Left hindlimb (tissue), 1 donor: ENCODE measurements at regions not wholly inside any gene's neighbourhood (a gene's known extent, or its start where the extent isn't known, plus 50 kb on each side); places are given as distances from the start of the nearest gene placed in this dataset.

ENCODE experiments used
- DNase-seq: peaks from one replicate; pipeline ENCODE4 v3.0.0-alpha.2; 2018

DNA sequence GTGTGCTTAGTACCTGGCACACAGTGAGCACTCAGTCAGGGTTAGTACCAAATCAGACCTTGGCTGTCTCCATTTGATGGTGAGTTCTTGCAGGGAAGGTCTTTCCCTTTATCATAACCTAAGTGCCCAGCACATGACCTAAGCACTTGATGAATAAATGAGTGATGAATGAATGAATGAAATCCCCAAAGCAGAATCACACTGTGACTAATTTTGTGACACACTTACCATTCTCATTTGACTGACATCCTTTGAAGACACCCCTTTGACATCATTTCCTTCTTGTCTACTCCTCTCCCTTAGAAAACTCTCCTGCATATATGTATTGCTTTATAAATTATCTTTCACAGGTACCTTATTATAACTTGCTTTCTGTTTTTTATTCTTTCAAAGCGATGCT lies 130.2 kb upstream of the ELL2 start:
- DNase-seq: no peak

DNA sequence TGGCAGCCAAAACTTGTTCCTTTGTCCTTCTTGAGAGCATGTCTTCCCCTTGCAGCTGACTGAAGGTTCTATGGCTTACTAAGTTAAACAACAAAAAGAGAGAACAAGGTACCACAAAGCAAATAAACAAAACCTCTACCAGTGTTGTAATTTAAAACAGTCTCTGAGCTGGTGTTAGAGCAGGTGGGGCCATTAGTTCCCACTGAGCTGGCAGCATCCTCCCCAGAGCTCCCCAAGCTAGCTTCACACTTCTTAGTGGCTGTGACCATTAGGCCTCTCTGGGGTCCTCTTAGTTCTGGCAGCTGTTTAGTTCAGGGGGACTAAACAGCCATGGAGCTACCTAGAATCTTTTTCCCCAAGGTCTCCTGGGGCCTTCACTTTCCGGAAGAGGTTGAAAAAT lies 128.6 kb upstream of the ELL2 start:
- no peak for DNase-seq

DNA sequence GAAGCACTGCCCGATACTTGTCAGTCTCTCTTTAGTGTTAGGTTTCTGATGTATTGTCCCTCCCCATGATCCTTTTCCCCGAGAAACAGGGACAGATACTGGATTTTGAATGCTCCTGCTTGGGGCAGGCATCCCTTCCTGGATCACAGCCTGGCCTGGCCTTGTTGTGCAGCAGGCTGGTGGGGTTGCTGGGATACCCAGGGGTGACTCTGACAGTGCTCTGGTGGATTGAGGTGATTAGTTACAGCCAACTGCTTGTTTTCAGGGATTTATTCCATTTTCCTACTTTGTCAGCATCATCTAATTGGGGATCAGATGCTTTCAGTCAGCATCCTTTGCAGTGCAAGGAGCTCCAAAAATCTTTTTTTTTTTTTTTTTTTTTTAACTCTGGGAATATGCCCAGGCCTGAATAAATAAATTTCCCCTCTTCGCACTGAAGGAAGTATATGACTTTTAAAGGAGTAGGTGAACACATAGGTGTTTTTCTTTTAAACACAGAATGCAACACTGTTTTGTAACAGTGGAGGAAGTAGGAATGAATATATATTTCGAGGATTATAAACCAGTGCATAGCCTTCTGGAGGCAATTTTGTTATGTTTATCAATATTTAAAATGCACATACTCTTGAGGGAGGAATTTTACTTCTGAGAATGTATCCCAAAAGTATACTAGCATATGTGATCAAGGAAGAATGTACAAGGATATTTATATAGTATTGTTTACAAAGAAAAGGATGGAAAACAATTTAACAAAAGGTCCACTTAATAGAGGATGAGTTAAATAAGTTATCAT lies 127.3 kb upstream of the ELL2 start:
- no peak for DNase-seq

DNA sequence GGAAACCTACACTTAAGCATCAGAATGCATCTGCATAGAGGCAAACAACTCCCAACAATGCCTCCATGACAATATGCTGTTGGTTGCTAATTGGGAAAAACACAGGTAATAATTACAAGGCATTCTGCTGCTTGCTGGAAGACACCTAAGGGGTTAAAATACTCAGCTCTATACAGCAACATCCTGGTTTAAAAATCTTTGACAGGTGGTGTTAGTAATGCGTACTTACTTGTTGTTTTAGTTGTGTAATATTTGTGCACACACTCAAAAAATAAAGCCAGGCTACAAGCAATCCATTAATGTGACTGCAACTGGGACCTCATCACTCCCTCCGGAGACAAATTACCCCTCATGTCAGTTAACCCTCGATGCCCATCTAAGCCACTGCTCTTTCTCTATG lies 126.3 kb upstream of the ELL2 start:
- DNase-seq: no peak

DNA sequence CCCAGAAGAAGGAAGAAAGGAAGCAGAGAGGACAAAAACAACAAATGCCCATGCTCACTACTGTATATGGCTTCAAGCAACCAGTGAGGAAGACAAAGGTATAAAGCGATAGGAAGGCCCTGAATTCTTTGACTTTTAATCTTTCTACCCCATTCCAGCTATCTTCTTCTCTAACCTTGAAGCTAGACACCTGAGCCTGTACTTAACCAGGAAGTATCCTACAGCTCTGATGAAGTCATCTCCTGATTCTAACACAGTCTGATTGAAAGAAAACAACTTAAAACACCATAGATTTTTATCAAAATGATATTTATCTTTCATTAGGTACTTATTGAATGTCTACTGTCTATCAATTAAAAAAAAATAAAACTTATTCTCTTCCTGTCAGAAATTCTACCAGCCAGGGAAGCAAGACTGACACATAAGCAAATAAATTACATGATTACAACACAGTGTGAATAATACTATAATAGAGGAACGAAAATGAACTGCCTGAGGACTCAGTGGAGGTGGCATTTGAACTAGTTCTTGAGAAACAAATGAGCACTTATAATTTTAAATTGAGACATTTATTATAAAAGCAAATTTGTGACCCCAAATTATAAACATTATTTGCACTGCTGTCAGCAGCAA lies 123.3 kb upstream of the ELL2 start:
- no peak for DNase-seq

DNA sequence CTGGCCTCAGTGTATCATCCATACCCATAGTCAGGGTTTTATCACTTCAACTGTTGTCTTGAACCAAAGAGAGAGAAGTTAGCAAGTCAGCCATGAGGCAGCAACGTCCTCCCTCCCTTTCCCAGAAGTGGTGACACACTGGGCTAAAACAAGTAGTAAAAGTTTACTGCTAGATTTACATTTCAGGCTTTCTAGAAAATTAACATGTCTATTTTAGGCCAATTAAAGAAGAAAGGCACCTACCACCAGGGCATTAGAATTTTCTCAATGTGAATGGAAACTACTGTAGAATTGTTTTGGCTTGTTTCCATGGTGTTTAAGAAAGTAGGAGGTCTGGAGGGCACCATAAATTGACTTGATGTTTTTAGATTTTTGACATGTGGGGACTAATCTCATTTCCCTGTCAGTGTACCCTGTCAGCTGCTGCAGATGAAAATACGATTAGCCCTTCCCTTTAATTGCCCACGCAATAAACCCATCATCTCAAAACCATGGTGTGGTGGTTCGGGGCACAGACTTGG lies 121.8 kb upstream of the ELL2 start:
- DNase-seq: no peak

DNA sequence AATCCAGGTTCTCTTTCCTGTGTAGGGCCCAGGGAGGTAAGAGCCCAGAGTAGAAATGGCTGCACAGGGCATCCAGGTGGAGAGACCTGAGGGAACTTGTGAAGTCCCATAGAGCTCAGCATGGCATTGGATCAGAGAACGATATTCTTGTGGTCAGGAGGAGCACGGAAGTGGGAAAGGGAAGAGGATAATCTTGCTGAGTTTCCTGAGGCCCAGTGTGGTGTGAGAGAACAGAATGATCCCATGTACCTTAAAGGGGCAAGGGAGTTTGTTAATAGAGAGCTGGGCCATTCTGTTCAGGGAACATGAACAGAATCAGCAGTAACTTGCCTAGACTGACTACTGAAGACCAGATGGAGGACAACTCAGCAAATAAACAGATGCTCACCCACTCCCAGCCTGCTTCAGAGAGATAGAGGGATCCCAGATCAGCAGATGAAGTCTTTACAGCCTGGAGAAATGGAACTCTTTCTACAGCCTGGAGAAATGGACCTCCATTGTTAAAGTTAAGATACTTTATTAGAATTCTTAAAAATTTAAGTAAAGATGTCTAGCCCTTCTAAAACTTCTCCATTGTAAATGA lies 119.7 kb upstream of the ELL2 start:
- DNase-seq: no peak

DNA sequence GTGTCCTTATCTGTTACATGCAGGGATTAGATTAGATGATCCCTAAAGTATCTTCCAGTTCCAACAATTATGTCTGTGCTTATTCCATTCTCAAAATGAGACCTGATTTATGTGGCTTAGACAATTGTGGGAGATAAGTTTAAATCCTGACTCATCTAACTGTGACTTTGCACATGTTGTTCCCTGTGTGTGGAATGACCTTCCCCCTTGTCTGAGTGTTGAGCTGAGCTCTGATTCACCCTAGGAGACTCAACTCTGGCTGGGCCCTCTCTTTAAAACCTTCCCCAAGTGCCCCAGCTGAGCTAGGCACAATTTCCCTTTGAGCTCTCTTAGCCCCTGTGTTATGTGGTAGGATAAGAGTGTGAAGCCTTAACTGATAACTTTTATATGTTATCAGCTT lies 118.9 kb upstream of the ELL2 start:
- DNase-seq: no peak

DNA sequence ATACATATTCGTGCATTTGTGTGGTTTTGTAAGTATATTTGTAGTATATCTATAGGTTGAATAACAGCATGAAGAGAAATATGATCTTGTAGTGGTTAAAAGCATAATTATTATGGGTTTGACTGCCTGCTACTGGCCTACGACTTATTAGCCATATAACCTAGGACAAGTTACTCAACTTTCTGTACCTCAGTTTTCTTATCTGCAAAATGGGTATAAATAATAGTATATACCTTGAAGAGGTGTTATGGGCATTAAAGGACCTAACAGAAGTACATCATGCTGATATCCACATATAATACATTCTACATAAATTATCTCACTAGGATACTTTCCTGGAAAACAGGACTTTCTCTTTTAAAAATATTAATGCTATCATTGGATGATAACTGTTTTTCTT lies 118.3 kb upstream of the ELL2 start:
- DNase-seq: no peak

DNA sequence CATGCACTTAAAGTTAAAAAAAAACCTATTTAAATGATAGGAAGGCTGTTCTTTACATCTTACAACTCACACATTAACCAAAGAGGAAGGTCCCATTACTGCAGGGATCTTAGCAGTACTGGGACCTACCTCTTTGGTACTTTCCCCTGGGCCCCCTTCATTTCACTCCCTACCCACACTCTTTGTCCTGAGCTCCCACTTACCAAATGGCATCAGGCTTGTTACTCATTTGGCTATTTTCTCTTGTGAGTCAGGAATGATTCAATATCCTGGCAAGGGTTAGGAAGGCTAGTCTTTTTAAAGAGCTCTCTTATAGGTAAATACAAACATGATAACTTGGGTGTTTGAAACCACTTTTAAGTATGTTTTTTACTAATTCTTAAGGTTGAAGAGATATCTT lies 117.4 kb upstream of the ELL2 start:
- DNase-seq: no peak

DNA sequence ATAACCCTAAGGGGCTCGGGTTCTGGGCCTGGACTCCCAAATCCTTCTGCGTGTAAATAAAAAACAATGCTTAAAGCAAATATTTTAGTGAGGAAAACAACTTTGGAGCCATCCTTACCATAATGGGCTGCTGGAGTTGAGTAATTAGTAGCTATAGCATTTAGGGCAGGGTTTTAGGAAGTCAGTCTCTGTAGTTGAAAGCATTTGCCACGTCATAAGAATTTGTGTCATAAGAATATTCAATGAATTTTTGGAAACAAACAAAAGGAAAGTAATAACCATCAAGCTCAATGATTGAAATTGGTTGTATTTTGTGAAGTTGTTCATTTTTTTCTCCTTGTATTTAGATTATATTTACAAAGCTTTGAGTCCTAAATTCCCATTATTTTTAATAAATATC lies 114.8 kb upstream of the ELL2 start:
- DNase-seq: no peak

DNA sequence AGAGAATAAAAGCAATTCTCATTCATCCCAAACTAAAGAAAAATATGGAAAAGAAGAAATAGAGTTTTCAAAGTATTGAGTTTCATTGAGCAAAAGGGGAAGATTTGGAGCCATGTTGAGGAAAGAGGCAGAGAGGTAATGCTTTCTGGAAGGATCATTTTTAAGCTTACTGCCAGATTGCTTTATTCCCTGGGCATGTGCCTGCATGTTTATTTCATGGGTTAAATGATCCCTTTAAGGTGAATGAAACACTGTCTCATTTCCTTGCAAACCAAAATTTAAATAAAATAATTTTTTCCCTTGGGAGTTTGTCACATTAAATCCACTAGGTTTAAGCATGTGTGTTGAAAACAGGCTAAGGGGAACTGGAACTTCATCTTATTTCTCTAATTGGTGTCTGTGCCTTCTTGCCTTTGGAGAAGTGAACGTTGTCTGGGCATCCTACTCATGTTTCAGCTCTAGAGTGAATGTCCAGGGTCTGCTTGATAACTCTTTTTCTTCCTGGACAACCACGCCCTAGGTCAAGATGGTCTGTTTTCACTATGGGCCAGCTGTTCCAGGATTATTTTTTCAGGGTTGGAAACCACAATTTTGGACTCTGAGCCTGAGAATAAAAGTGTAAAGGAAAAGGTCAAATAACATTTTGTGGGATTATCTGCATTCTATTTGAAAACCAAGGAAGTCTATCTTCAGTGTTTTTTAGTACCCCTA lies 114.1 kb upstream of the ELL2 start:
- DNase-seq: no peak

DNA sequence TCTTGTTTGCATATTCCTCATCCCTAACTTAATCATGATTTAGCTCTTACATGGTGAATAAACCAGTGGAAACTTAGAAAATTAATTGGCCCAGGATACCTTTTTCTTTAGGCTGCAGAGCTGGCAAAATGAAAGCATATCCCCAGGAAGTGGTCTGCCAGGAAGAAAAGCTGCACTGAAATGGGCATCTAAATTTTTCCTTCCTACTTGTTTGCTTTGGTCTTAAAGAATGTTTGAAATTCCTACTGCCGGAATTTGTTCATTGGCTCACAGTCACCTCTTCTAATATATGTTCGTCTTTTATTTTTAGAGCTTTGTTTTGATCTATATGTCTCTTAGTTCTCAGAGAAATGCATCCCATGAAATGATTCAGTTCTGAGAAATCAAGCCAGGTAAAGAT lies 113.2 kb upstream of the ELL2 start:
- DNase-seq: no peak

DNA sequence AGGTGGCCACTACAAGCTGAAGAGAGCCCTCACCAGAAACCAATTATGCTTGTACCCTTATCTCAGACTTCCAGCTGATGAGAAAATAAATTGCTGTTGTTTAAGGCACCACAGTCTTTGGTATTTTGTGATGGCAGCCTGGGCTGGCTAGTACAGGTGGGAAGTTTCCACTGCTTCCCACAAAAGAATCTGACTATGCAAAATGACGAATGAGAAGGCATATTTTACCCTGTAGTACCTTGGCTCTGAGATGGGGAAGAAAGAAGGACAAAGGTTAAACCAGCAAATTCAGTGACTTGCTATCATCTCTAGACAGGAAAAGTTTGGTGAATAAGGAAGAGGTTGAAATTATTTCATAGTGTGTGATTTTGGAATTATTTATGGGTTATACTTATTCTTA lies 112.8 kb upstream of the ELL2 start:
- no peak for DNase-seq

DNA sequence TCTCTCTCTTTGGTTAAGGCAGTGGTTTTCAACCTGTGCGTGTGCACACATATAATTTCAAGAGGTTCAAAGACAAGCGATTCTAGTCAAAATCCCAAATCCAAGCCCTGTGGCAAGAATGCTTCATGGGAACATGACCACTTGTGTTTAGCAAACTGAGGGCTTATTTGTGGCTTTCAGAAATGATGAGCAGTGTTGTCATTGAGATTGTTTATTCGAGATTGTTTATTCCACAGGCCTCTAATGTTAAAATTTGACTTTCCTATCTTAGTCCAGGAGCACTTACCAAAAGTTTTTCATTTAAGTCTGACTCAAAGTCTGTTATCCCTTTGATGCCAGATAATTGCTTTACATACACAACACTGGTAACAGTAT lies 111.1 kb upstream of the ELL2 start:
- DNase-seq: no peak

DNA sequence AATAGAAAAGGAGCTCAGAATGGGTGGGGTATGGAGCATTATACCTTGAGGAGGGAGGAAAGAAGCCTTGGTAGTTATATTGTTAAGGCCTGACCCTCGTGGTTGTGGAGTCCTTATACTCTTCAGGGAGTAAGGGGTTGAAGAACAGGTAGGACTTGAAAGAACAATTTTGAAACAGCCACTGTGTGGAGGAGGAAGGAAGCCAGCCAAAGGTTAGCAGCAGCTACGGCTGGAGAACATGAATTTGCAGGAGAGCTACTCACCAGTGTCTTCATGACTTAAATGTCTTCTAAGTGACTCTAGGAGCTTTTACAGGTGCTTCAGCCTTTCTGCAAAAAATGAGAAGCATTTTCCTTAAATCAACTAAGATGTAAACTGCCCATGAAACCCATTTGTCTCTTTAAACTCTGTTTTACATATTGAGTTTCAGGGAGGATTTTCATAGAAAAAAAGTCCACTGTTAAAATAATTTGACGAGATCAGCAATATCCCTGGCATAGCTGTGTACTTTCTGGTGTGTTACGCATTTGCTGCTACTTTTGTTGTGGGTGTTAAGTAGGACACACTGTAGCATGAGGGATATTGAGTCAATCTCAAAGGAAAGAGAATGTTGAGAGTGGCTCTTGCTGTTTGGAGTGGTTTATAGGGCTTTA lies 110.6 kb upstream of the ELL2 start:
- DNase-seq: no peak

DNA sequence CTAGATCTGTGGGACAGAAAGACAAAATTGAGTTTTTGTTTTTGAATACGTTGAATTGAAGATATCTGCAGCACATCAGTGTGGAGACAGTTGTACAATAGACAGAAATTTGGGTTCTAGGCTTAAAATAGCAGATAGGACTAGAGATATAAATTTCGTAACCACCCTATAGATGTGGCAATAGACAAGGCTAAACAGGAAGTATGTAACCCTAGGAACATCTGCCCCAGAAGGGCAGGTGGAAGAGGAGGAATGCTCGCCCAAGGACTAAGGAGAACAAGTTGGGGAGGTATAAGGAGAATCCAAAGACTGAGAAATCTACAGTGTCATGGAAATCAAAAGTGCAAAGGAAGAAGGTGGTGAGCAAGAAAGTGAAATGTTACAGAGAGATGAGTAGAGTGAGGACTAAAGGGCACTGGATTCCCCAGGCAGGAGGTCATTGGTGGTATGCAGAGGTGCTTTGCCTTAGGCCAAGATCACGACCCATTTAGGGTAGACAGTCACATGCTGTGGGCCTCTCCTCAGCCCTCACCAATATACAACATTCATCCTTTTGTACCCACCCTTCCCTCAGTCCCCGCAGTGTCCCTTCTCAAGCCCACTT lies 109.1 kb upstream of the ELL2 start:
- DNase-seq: no peak

DNA sequence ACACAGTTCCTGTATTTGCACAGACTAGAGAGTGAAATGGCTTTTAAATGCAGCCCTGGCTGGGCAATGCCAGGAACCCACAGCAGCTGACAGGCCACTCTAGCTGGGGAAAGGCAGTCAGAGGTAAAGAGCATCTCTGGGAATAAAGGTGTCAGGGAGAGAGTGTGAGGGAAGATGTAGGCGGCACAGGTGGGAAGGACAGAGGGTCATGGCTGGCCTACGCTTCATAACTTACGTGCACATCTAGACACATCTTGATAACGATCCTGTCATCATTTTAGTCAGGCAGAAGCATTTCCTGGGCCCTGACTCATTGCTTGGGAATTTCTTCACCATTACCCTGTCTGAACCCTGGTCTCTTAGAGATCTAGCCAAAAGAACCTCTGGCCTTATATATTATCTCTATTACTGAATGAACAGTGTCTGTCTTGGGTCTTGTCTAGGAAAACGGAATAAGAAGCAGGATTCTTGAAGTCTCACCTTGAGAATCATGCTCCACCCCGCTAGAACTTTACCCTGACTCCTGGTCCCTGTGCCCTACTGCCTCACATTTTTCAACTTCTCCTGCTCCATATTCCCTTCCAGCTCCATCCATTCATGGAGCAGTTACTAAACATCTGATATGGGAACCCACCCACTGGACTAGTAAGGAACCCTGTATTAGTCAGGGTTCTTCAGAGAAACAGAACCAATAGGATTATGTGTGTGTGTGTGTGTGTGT lies 106.4 kb upstream of the ELL2 start:
- peak; percentile 48 for DNase-seq

DNA sequence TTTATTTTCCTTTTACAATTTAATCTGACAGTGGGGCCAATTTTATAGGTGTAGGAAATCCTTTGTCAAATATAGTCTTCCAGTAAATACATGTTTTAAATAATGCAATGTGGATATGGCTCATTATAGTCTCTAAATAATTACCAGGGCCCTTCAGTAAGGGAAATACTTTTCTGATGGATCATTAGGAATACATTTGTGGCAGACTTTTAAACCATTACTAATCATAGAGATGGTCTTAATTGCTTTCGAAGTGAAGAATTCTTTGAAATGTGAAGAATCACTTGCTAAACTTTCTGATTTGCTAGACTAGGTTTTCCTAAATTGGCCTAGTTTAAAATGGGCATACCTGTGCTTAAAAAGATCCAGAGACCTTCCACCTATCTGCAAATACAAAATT lies 105.6 kb upstream of the ELL2 start:
- no peak for DNase-seq

DNA sequence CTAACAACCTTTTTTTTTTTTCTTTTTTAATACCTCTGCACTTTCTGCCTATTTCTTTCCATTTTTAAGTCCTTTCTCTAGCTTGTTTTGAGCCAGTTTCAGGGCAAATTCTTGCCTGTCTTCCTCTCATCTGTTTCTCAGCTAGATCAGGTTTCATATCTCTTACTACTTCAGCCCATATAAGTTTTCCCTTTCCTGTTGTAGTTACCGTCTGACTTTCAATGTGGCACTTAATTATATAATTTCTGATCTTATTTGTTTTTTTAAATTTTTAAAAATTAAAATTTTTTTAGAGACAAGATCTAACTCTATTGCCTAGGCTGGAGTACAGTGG lies 104.7 kb upstream of the ELL2 start:
- DNase-seq: no peak

DNA sequence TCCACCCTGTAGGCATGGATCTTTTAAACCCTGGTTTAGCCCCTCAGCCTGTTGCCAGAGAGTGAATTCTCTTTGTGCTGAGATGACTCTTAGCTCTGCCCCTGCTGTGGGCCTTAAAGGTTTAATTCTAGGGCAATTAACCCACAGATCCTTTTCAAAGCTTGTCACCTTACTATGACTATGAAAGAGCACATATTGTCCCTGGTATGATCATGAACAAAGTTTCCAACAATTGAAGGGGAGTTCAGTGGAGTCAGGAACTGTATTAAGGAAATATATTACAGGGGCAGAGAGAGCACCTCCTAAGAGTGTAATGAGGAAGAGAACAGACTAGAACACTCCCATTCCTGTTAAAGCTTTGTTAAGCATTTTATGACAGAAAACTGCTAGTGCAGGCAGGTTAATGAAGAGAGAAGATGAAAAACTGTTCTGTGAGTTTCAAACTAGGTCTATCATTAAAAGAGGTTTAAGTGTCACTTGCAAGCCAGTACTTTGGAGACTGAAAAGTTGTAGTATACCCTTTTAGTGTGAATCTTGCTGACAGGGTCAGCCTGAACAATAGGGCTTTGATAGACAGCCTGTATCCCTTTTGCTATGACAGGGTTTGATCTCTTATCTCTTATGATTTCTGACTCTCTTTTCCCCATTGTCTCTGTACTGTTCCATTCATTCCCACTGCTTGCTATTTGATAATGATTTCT lies 104.2 kb upstream of the ELL2 start:
- no peak for DNase-seq

DNA sequence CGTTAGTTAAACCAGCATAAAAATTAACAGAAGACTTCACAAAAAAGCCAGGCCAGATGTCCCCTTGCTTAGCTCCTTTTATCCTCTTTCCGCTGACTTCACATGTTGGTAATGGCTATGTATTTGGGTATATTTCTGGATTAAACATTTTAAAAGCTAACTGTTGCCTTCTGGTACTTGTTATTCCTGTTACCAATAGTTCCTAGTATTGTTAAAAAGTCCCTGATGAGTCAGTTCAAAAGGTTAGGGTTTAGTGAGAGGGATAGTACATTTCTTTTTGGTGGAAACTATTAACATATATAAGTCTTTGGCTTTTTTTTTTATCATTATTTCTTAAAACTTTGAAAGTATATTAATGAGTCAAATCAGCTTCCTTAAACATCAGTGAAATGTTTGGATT lies 103.2 kb upstream of the ELL2 start:
- no peak for DNase-seq
